Duodenal mucosa (tissue), 2 donors: ENCODE measurements at regions not wholly inside any gene's neighbourhood (a gene's known extent, or its start where the extent isn't known, plus 50 kb on each side); places are given as distances from the start of the nearest gene placed in this dataset.

Experiments
- H3K27ac ChIP-seq: one replicate; pipeline ENCODE4 v1.7.0; 2013; ENCODE audit warnings: low read depth, low read length
- H3K27me3 ChIP-seq, 2 donors: one replicate each; pipeline ENCODE4 v1.7.0; 2013; ENCODE audit warnings: low read length in 2 of 2, control low read depth in 1 of 2; ENCODE audit not compliant: insufficient read depth in 2 of 2, control insufficient read depth in 1 of 2
- H3K36me3 ChIP-seq, 2 donors: one replicate each; pipeline ENCODE4 v1.7.0; 2013; ENCODE audit warnings: low read length in 2 of 2, control low read depth in 1 of 2; ENCODE audit not compliant: insufficient read depth in 2 of 2, control insufficient read depth in 1 of 2
- H3K4me1 ChIP-seq, 2 donors: one replicate each; pipeline ENCODE4 v1.7.0; 2013; ENCODE audit warnings: low read length in 2 of 2, control low read depth in 1 of 2; ENCODE audit not compliant: insufficient read depth in 2 of 2, control insufficient read depth in 1 of 2
- H3K4me3 ChIP-seq, 2 donors: one replicate each; pipeline ENCODE4 v1.7.0; 2013; ENCODE audit warnings: low read length in 2 of 2, low read depth in 1 of 2
- H3K9ac ChIP-seq, 2 donors: one replicate each; pipeline ENCODE4 v1.7.0; 2013; ENCODE audit warnings: low read length in 2 of 2, low read depth in 1 of 2
- H3K9me3 ChIP-seq, 2 donors: one replicate each; pipeline ENCODE4 v1.7.0; 2013; ENCODE audit warnings: low read length in 2 of 2, control low read depth in 1 of 2; ENCODE audit not compliant: control insufficient read depth in 1 of 2

- Histone ChIP-seq H3K27me3 (no peaks in the 10 kb centered on the region), H3K4me1 (peaks cover 0 to 9% of the 10 kb centered on the region in 2 donors), H3K4me3 (no peak overlapping the region), H3K9me3 (no peaks in the 10 kb centered on the region), H3K9ac (no peak overlapping the region), H3K36me3 (no peaks in the 10 kb centered on the region), H3K27ac (no peak overlapping the region)
Measured at GRCh38 chr6:113731541-113731940, 125.6 kb upstream of the MARCKS start.

GRCh38 chr6:113732384-113732966 lies 124.7 kb upstream of the MARCKS start:
- H3K36me3 ChIP-seq = no peaks in the 10 kb centered on the region
- no peak overlapping the region for H3K4me3 ChIP-seq
- H3K4me1 ChIP-seq = peaks cover 0 to 9% of the 10 kb centered on the region in 2 donors
- no peaks in the 10 kb centered on the region for H3K27me3 ChIP-seq
- no peaks in the 10 kb centered on the region for H3K9me3 ChIP-seq
- H3K9ac ChIP-seq = no peak overlapping the region
- H3K27ac ChIP-seq = no peak overlapping the region

GRCh38 chr6:113733381-113733780 lies 123.8 kb upstream of the MARCKS start:
- Histone ChIP-seq H3K27ac (no peak overlapping the region), H3K4me1 (peaks cover 0 to 9% of the 10 kb centered on the region in 2 donors), H3K9ac (no peak overlapping the region), H3K4me3 (no peak overlapping the region), H3K36me3 (no peaks in the 10 kb centered on the region), H3K27me3 (no peaks in the 10 kb centered on the region), H3K9me3 (no peaks in the 10 kb centered on the region)

GRCh38 chr6:113734982-113735381 lies 122.2 kb upstream of the MARCKS start:
- Histone ChIP-seq H3K27ac (no peak overlapping the region), H3K27me3 (no peaks in the 10 kb centered on the region), H3K9me3 (no peaks in the 10 kb centered on the region), H3K36me3 (no peaks in the 10 kb centered on the region), H3K4me3 (no peak overlapping the region), H3K9ac (no peak overlapping the region), H3K4me1 (peaks cover 0 to 9% of the 10 kb centered on the region in 2 donors)

- H3K27ac ChIP-seq = no peak overlapping the region
- no peaks in the 10 kb centered on the region for H3K9me3 ChIP-seq
Measured at GRCh38 chr6:113735491-113735890, 121.7 kb upstream of the MARCKS start.

GRCh38 chr6:113736978-113737377 lies 120.2 kb upstream of the MARCKS start:
- Histone ChIP-seq H3K27me3 (no peaks in the 10 kb centered on the region), H3K9me3 (no peaks in the 10 kb centered on the region), H3K9ac (no peak overlapping the region), H3K27ac (no peak overlapping the region), H3K4me1 (peaks cover 0 to 8% of the 10 kb centered on the region in 2 donors), H3K4me3 (no peak overlapping the region), H3K36me3 (no peaks in the 10 kb centered on the region)

More at GRCh38 chr6:113735491-113735890, 121.7 kb upstream of the MARCKS start:
- H3K36me3 ChIP-seq = no peaks in the 10 kb centered on the region
- no peak overlapping the region for H3K4me3 ChIP-seq
- H3K9ac ChIP-seq = no peak overlapping the region
- peaks cover 0 to 9% of the 10 kb centered on the region in 2 donors for H3K4me1 ChIP-seq
- no peaks in the 10 kb centered on the region for H3K27me3 ChIP-seq

- Histone ChIP-seq H3K27ac (no peak overlapping the region), H3K4me3 (no peak overlapping the region), H3K27me3 (no peaks in the 10 kb centered on the region), H3K4me1 (no peaks in the 10 kb centered on the region), H3K36me3 (no peaks in the 10 kb centered on the region), H3K9ac (no peak overlapping the region), H3K9me3 (no peaks in the 10 kb centered on the region)
Measured at GRCh38 chr6:113739041-113739655, 118.0 kb upstream of the MARCKS start.

- Histone ChIP-seq H3K9me3 (no peaks in the 10 kb centered on the region), H3K4me3 (no peak overlapping the region), H3K9ac (no peak overlapping the region), H3K4me1 (peaks cover 0 to 8% of the 10 kb centered on the region in 2 donors), H3K36me3 (no peaks in the 10 kb centered on the region), H3K27ac (no peak overlapping the region), H3K27me3 (no peaks in the 10 kb centered on the region)
Measured at GRCh38 chr6:113741651-113742050, 115.5 kb upstream of the MARCKS start.

- Histone ChIP-seq H3K4me1 (peaks cover 0 to 8% of the 10 kb centered on the region in 2 donors), H3K36me3 (no peaks in the 10 kb centered on the region), H3K4me3 (no peak overlapping the region), H3K9me3 (no peaks in the 10 kb centered on the region), H3K9ac (no peak overlapping the region), H3K27me3 (no peaks in the 10 kb centered on the region), H3K27ac (no peak overlapping the region)
Measured at GRCh38 chr6:113742342-113742741, 114.8 kb upstream of the MARCKS start.

GRCh38 chr6:113744861-113745260 lies 112.3 kb upstream of the MARCKS start:
- no peak overlapping the region for H3K4me3 ChIP-seq
- no peaks in the 10 kb centered on the region for H3K36me3 ChIP-seq
- H3K4me1 ChIP-seq = peaks cover 0 to 8% of the 10 kb centered on the region in 2 donors
- no peaks in the 10 kb centered on the region for H3K9me3 ChIP-seq
- H3K9ac ChIP-seq = no peak overlapping the region
- H3K27ac ChIP-seq = no peak overlapping the region
- no peaks in the 10 kb centered on the region for H3K27me3 ChIP-seq
